Neutrophil (primary cell): ENCODE measurements at regions not wholly inside any gene's neighbourhood (a gene's known extent, or its start where the extent isn't known, plus 50 kb on each side); places are given as distances from the start of the nearest gene placed in this dataset.
"Not testable (repeated sequence)": the region's sequence is repeated elsewhere in the genome, so short reads cannot be mapped to it uniquely, and the experiment has no call there.

Experiments used
- H3K27ac ChIP-seq: fragments of 200-600 bp; sonication (generic); 2 replicates; pipeline ENCODE4 v1.5.1; 2016; ENCODE audit warnings: mild to moderate bottlenecking, moderate library complexity
- H3K27me3 ChIP-seq: fragments of 200-600 bp; sonication (generic); 2 replicates; pipeline ENCODE4 v1.6.0; 2016; ENCODE audit warnings: mild to moderate bottlenecking
- H3K36me3 ChIP-seq: fragments of 200-600 bp; sonication (generic); 2 replicates; pipeline ENCODE4 v1.5.1; 2017
- H3K4me1 ChIP-seq, 2 experiments: fragments of 200-600 bp in 1 of 2; sonication (generic) in 1 of 2; 1 replicate in 1 of 2; 2 replicates in 1 of 2; pipeline versions ENCODE4 v1.5.1 to v1.6.1; 2013 to 2016; ENCODE audit warnings: low read depth in 1 of 2, low read length in 1 of 2, mild to moderate bottlenecking in 1 of 2, moderate library complexity in 1 of 2; ENCODE audit not compliant: control insufficient read depth in 1 of 2, insufficient read depth in 1 of 2
- H3K4me3 ChIP-seq, 2 experiments: fragments of 200-600 bp in 1 of 2; sonication (generic) in 1 of 2; 1 replicate in 1 of 2; 2 replicates in 1 of 2; pipeline ENCODE4 v1.5.1; 2013 to 2016; ENCODE audit warnings: low read depth in 1 of 2, low read length in 1 of 2, mild to moderate bottlenecking in 1 of 2, moderate library complexity in 1 of 2
- H3K9me3 ChIP-seq: fragments of 200-600 bp; sonication (generic); 2 replicates; pipeline ENCODE4 v1.5.1; 2016
- CTCF ChIP-seq: fragments of 200-600 bp; sonication (generic); IDR thresholded peaks from 2 replicates; pipeline ENCODE4 v1.5.1; 2016; ENCODE audit warnings: antibody characterized with exemption

- peak overlapping the region in 1 of 2 experiments; percentile 21 for H3K4me3 ChIP-seq
- H3K27me3 ChIP-seq, result no peaks in the 10 kb centered on the region
- H3K27ac ChIP-seq, result peak overlapping the region; percentile 88
- no peaks in the 10 kb centered on the region for H3K36me3 ChIP-seq
- no peaks in the 10 kb centered on the region for H3K9me3 ChIP-seq
- no peak for TF ChIP-seq CTCF
- peaks cover 30 to 32% of the 10 kb centered on the region in 2 experiments for H3K4me1 ChIP-seq
Measured at GRCh38 chr12:91877022-91877421, 268.6 kb downstream of the BTG1 start.

- not testable (repeated sequence) for H3K27ac ChIP-seq
Measured at GRCh38 chr12:91875671-91876070, 270.0 kb downstream of the BTG1 start.

GRCh38 chr12:91874086-91874865, 271.4 kb downstream of the BTG1 start:
- H3K27me3 ChIP-seq, result no peaks in the 10 kb centered on the region
- peaks cover 45 to 46% of the 10 kb centered on the region in 2 experiments for H3K4me1 ChIP-seq
- no peak for TF ChIP-seq CTCF
- no peak overlapping the region for H3K4me3 ChIP-seq
- no peak overlapping the region for H3K27ac ChIP-seq
- no peaks in the 10 kb centered on the region for H3K36me3 ChIP-seq
- H3K9me3 ChIP-seq, result no peaks in the 10 kb centered on the region

More at GRCh38 chr12:91875671-91876070, 270.0 kb downstream of the BTG1 start:
- H3K27me3 ChIP-seq, H3K9me3 ChIP-seq, H3K36me3 ChIP-seq, H3K4me3 ChIP-seq: not testable (repeated sequence)
- H3K4me1 ChIP-seq, result peaks cover 44 to 45% of the 10 kb centered on the region in 2 experiments

GRCh38 chr12:91871751-91872150, 273.9 kb downstream of the BTG1 start:
- peaks cover 31% of the 10 kb centered on the region in 2 experiments for H3K4me1 ChIP-seq
- H3K36me3 ChIP-seq, result no peaks in the 10 kb centered on the region
- no peaks in the 10 kb centered on the region for H3K27me3 ChIP-seq
- TF ChIP-seq CTCF, result no peak
- H3K27ac ChIP-seq, result peak overlapping the region; percentile 70
- H3K4me3 ChIP-seq, result no peak overlapping the region
- no peaks in the 10 kb centered on the region for H3K9me3 ChIP-seq

GRCh38 chr12:91870872-91871707, 274.6 kb downstream of the BTG1 start:
- H3K27me3 ChIP-seq, result no peaks in the 10 kb centered on the region
- H3K27ac ChIP-seq, result peak overlapping the region; percentile 70
- H3K9me3 ChIP-seq, result no peaks in the 10 kb centered on the region
- H3K36me3 ChIP-seq, result no peaks in the 10 kb centered on the region
- TF ChIP-seq CTCF, result no peak
- peaks cover 24% of the 10 kb centered on the region in 2 experiments for H3K4me1 ChIP-seq
- H3K4me3 ChIP-seq, result no peak overlapping the region

- Histone ChIP-seq H3K27me3 (no peaks in the 10 kb centered on the region), H3K9me3 (no peaks in the 10 kb centered on the region), H3K36me3 (no peaks in the 10 kb centered on the region), H3K27ac (no peak overlapping the region), H3K4me1 (peaks cover 20 to 21% of the 10 kb centered on the region in 2 experiments), H3K4me3 (no peak overlapping the region)
- no peak for TF ChIP-seq CTCF
Measured at GRCh38 chr12:91868054-91868453, 277.6 kb downstream of the BTG1 start.
